ENCODE measurements at regions not wholly inside any gene's neighbourhood (a gene's known extent, or its start where the extent isn't known, plus 50 kb on each side); places are given as distances from the start of the nearest gene placed in this dataset.

GRCh38 chr2:18856765-18857164 lies 267.4 kb upstream of the NT5C1B start:
- no peak for DNase-seq

GRCh38 chr2:18855027-18855426 lies 265.7 kb upstream of the NT5C1B start:
- no peak for DNase-seq

- no peak for DNase-seq
These were observed 260.6 kb upstream of the NT5C1B start for GRCh38 chr2:18849841-18850578.

- no peak for DNase-seq
These were observed 259.3 kb upstream of the NT5C1B start for GRCh38 chr2:18848646-18849045.

DNA sequence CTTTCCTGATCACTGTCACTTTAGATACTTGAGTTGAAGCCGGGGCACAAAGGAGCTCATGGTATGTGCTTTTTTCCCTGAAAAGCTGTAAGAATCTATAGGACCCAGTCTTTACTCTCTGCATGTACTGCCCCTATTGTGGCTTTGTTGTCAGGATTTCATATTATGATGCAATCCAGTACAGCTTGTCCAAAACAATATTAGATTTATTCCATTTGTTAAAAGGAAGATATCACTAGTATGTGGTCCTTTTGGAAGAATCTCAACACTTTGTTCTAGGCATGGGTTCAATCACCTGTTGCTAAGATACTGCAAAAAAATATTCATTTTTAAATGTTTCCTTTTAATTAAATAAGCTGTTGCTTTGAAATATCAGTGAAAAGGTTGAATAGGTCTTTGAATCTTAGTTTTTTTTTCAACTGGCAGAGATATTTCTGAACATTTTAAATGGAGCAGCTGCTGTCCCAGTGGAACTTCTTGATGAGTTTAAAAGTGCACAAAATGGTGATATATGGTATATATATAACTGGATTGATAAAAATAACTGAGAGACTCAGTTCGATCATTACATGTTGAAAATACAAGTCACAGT lies 256.6 kb upstream of the NT5C1B start:
- no peak for DNase-seq

- DNase-seq: no peak
These were observed 253.5 kb upstream of the NT5C1B start for GRCh38 chr2:18842836-18843235.

DNA sequence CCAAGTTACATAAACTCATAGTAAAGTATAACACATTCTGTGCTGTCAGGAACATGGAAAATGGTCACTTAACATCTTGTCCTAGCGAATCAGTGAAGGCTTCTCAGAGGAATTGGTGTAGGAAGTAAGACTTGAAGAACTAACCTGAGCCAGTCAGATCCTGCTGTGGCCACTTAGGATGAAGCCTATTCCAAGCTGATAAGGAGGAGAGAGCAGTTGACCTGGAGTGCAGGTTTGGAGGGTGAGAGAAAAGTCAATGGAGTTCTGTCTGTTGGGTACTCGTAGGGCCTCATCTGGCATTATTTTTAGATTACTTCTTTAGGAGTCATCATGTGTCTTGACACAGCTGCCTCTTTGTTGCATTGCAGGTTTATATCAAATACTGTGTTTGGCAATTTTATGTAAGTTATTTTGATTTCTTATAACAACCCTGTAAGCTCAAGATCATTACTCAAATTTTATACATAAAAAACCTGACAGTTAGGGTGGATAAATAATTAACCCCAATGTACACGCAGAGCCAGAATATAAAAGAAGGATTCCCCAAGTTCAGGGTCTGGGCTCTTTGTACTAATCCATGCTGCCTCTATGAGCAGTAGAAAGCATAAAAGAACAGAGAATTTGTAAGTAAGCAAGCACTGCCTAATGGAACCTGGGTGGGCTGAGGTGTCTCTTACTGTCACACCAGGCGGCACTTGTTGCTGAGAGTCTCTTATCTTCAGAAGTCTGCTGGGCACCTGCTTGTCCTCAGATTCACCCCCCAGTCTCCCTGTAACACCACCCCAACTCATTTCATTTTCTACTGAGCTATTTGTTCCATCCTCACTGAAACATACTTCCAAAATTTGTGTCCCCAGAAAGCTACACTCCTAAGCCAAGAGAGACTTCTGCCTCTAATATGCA lies 252.1 kb upstream of the NT5C1B start:
- DNase-seq: no peak

GRCh38 chr2:18837240-18837639 lies 247.9 kb upstream of the NT5C1B start:
- DNase-seq: no peak

DNA sequence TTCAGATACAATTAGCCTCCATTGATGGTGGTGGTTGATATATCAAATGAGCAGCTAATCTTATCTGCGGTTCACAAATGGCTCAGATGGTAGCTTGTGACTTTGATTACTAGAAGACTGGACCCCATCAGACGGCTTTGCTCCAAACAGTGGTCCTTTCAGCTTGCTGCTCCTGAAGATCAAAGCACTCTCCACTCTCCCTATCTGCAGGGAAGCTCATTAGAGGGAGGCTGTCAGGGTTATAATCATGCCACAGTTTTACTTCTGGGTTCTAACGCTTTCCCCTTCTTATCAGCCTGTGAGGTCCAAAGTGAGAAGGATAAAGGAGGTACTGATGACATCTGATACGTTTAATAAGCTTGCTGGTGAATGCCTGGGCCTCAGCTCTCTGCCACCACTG lies 247.1 kb upstream of the NT5C1B start:
- no peak for DNase-seq

DNA sequence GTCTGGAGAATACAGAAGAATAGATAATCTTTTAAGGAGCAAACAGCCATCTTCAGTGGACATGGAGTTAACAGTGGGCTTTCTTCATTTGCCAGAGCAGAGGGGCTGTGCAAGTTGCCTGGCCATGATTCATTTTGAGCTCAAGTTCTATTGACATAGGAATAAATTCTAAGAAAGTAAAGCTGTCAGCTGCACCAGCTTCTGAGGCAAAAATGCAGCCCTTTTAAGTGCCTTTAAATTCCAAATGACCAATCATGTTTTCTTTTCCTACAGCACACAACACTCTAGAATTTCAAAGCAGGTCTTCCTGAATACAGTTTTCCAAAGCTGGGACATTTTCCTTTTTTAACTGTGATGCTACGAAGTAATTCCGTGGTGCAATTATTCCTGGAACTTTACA lies 246.4 kb upstream of the NT5C1B start:
- no peak for DNase-seq

- no peak for DNase-seq
These were observed 245.0 kb upstream of the NT5C1B start for GRCh38 chr2:18834341-18834740.

GRCh38 chr2:18833941-18834340 lies 244.6 kb upstream of the NT5C1B start:
- no peak for DNase-seq

DNA sequence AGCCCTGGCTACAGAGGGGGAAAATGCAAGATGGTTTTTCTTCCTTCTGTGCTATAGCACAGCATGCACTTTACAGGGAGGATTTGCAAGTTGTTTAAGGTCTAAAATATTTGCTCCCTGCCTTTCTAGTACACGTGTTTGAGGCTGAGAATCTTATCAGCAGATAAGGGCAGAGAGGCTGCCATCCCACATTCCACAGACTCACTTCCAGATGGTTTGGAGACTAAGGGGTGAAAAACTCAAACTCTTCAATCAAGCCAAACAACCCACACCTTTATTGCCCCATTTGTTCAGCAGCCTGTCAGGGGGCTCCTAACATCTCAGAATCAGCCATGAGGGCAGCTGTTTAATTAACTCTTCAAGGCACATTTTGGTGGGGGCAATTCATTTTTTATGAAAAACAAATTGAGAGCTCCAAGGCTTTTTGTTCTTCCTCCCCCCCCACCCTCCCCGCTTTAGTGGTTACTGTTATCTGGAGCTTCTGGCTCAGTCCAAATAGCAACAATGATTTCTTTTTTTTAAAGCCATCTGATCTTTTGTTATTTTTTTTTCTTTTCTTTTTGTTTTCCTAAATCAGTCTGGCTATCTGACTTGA lies 242.6 kb upstream of the NT5C1B start:
- DNase-seq: no peak

DNA sequence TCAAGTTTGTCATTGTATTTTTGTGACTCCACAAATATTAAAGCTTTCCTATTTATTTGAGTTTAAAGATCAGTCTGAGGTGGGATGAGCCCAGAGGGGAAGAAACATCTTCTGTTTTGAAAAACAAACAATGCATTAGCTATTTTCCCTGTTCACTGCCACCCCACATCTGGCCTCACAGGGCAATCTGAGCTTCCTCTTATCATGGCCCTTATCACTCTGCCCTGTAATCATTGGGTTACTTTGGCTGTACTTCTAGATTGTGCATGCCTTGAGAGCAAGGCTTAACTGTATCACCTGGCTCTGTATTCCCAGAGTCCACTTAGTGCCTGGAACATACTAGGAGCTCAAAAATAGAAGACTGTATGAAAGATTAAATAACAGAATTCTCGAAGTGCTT lies 241.6 kb upstream of the NT5C1B start:
- no peak for DNase-seq

DNA sequence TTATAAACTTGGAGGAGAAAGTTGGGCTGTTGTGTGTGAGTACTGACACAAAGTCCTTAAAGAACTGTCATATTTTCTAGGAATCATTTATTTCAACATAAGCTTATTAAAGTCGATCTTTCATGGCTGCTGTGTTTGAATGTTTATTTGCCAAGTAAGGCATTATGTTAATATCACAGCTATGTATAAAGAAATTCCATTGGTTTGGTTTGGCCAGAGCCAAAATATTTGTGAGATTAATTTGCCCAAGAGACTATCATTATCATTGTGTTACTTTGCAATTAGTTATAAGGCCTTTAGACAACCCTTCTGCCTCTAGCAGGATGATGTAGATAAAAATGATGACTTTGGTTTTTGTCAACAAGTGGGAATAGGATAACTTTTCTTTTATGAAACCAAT lies 240.6 kb upstream of the NT5C1B start:
- no peak for DNase-seq

DNA sequence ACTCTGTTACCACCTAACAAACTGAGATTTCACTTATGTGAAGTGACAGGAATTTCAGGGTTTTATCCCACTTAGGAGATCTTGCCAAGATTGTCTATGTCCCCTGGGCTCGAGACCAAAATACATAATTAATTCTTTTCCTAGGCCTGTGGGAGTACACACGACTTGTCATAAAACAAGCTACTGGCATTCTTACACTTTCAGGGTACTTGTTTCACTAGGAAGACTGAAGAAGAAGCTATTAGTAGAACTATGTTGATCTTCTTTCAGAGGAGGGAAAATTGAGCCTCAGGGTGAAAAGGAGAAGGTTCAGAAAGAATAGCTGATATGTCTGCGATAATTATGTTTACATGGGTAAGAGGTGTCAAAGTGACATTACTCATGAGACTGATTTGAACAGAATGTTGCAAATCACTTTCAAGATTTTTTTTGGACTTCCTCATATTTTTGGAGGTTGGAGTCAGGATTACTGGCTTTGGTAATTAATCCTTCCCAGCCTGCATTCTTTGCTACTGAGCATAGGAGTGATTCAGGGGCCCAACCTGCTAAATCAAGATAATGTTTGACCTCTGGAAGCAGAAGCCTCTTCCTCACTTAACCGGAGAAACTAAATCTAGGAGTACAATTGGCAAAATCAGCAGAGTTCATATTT lies 240.0 kb upstream of the NT5C1B start:
- no peak for DNase-seq

DNA sequence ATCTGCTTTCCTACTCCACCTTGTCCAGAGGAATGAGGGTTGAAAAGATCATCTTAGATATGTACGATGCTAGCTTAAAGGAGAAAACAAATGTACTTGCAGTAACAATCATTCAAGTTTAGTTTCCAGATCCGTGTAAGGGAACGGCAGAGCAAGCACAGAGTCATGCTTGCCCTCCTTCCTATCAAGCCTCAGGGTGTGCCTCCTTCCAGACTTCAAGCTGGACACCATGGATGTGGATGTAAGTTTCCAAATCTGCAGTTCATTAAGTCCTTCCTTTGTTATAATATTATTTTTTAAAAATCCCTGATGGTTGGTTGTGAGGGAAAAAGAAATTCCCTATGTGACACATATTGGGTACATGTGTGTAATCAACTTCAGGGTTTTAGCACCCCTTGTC lies 238.9 kb upstream of the NT5C1B start:
- no peak for DNase-seq

GRCh38 chr2:18825838-18826237 lies 236.5 kb upstream of the NT5C1B start:
- no peak for DNase-seq

DNA sequence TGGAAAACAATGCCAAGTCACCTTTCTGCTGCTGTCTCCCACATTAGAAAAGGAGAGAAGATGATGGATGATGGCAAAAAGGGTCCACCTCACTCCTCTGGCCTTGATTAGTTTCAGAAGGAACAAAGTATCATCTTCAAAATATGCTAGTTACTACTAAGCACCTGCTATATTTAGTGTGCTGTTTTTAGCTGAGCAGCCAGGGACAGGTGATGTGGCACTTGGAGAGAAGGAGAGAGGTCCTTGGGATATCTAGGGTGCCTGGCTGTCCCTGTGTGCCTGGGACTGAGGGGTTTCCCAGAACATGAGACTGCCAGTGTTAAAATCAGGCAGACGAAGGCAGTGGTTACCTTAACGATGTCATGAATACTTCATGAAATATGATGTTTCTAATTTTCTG lies 235.5 kb upstream of the NT5C1B start:
- DNase-seq: no peak

DNA sequence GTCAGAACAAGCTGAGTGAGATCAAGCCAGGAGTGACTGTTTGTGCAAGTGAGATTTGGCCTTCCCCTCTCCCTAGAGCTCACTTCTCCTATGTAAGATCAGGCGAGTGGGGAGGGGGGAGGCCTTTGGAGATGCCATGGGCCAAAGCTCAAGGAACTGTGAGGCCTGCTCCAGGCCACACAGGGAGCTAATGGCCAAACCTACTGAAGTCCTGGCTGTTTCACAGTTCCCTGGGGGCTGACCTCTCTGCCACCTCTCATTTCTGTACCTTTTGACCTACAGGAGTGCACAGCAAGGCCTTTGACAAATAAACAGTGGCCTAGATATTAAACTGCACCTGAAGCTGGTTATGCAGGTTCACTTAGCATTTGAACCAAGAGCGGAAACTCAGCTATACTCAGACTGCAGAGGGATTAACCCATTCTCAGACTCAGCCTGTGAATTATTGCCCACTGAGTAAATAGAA lies 235.0 kb upstream of the NT5C1B start:
- no peak for DNase-seq

DNA sequence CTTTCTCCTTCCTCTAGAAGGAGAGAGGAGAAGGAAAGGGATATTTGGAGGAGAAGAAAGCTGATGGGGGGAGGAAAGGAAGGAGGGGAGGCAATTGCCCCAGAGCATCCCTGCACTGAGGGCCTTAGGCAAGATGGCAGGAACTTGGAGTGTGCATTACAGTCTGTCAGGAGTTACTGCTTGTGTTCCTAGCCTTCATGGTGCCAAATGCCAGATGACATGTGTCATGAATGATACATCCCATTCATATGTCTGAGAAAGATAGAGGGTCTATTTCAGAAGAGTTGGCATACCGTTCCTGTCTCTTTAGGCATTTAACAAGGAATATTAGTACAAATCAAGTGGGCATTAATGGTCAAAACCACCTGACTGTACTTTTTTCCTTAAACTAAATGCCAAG lies 232.1 kb upstream of the NT5C1B start:
- no peak for DNase-seq

- DNase-seq: no peak
These were observed 231.6 kb upstream of the NT5C1B start for GRCh38 chr2:18820966-18821365.

DNA sequence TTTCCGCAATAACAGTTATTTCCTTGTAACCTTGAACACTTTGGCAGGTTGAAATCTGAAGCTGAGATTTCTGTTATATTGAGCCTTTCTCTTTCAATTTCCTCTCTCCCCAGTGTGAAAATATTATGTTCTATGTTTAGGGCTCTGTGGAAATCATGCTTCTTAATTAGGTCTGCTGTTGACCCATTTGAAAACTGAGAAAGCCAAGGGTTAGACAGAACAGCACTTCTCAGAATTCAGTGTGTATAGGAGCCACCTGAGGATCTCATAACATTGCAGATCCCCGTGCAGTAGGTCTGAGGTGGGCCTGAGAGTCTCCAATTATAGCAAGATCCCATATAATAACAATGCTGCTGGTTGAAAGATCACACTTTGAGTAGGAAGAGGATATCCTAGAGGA lies 230.2 kb upstream of the NT5C1B start:
- DNase-seq: no peak

Data from stimulated activated CD4-positive, alpha-beta T cell treated with anti-CD3 and anti-CD28 coated beads, Interleukin-4, amount 100 ng/mL, for 1 hour (primary cell).